Tibial artery (tissue), 4 donors: ENCODE measurements at regions not wholly inside any gene's neighbourhood (a gene's known extent, or its start where the extent isn't known, plus 50 kb on each side); places are given as distances from the start of the nearest gene placed in this dataset.

Experiments used
- DNase-seq, 2 donors: peaks; one replicate each; pipeline ENCODE4 v3.0.0-alpha.2; 2019
- H3K27ac ChIP-seq, 2 donors: fragments of 200-600 bp; sonication (generic) in 1 of 2; 1 replicate in 1 of 2; 2 replicates in 1 of 2; pipeline ENCODE4 v1.5.1; 2018 to 2019; ENCODE audit warnings: mild to moderate bottlenecking in 1 of 2
- H3K27me3 ChIP-seq, 2 donors: fragments of 200-600 bp; sonication (generic) in 1 of 2; one replicate each; pipeline versions ENCODE4 v1.5.1 to v1.6.0; 2016 to 2019
- H3K36me3 ChIP-seq, 3 donors: fragments of 200-600 bp; sonication (generic) in 2 of 3; one replicate each; pipeline ENCODE4 v1.5.1; 2016 to 2019; ENCODE audit warnings: mild to moderate bottlenecking in 2 of 3
- H3K4me1 ChIP-seq, 4 donors: fragments of 200-600 bp; sonication (generic) in 2 of 4; 1 replicate in 3 of 4; 2 replicates in 1 of 4; pipeline ENCODE4 v1.5.1; 2016 to 2019
- H3K4me3 ChIP-seq, 2 donors: fragments of 200-600 bp; sonication (generic) in 1 of 2; 1 replicate in 1 of 2; 2 replicates in 1 of 2; pipeline ENCODE4 v1.5.1; 2018 to 2019; ENCODE audit warnings: mild to moderate bottlenecking in 2 of 2
- H3K9me3 ChIP-seq, 3 donors: fragments of 200-600 bp; sonication (generic) in 1 of 3; one replicate each; pipeline ENCODE4 v1.5.1; 2016 to 2019
- intact Hi-C: fragments of 100-400 bp; cut with DNase I; formaldehyde crosslinking; loops from one replicate; pipeline ENCODE4 v1.15.0; 2023; ENCODE audit warnings: low total_unique reads
- TF ChIP-seq, protein P1 (sequence below), 2 experiments: fragments of 200-600 bp in 1 of 2; fragments of 450-650 bp in 1 of 2; IDR thresholded peaks; one replicate each; pipeline ENCODE4 v1.5.1; 2017 to 2019; ENCODE audit warnings: antibody characterized with exemption in 2 of 2, mild to moderate bottlenecking in 1 of 2, moderate library complexity in 1 of 2

DNA sequence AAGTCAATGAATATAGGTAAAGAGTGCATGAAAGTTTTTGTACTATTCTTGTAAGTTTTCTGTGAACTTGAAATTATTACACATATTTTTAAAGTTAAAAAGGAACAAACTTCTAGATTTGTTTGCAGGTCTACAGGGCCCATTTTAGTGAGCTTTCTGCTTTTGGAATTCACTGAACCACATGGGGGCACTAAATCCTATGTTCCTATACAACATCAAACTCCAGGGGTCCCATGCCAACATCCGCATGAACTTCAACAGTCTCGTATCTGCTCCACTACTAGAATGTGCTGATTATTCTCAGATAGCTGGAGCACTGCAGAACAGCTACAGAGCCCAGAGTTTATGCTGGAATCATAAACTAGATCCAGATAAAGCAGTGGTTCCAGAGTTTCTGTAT lies 347.9 kb upstream of the SPTLC3 start:
- H3K4me3 ChIP-seq, result no peak overlapping the region
- DNase-seq, result no peak
- H3K27me3 ChIP-seq, result no peaks in the 10 kb centered on the region
- TF ChIP-seq, protein P1, sequence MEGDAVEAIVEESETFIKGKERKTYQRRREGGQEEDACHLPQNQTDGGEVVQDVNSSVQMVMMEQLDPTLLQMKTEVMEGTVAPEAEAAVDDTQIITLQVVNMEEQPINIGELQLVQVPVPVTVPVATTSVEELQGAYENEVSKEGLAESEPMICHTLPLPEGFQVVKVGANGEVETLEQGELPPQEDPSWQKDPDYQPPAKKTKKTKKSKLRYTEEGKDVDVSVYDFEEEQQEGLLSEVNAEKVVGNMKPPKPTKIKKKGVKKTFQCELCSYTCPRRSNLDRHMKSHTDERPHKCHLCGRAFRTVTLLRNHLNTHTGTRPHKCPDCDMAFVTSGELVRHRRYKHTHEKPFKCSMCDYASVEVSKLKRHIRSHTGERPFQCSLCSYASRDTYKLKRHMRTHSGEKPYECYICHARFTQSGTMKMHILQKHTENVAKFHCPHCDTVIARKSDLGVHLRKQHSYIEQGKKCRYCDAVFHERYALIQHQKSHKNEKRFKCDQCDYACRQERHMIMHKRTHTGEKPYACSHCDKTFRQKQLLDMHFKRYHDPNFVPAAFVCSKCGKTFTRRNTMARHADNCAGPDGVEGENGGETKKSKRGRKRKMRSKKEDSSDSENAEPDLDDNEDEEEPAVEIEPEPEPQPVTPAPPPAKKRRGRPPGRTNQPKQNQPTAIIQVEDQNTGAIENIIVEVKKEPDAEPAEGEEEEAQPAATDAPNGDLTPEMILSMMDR (IDR thresholded peaks at IDR 0.05), result peak; percentile 40 to 42
- no peaks in the 10 kb centered on the region for H3K36me3 ChIP-seq
- no peaks in the 10 kb centered on the region for H3K4me1 ChIP-seq
- H3K9me3 ChIP-seq, result no peaks in the 10 kb centered on the region
- intact Hi-C loops, result no loop called here
- H3K27ac ChIP-seq, result no peak overlapping the region

DNA sequence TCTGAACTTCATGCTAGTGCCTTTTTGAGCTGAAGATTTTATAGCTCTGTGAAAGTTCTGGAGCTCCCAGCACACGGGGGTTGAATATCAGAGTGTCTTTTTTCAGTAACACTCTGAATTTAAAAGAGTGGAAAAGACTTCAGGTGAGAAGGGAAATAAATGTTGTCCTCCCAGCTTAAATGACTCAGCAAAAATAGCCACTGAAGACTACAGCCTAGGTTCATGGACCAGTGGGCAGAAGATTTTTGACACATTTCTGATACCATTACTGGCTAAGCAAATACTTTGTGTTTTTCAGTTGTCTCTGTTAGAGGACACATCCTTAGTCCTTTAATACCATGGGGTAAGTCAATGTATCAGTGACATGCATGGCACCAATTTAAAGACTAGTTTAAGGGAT lies 338.5 kb upstream of the SPTLC3 start:
- TF ChIP-seq, protein P1 (IDR thresholded peaks at IDR 0.05), result no peak
- no peak for DNase-seq
- Histone ChIP-seq H3K9me3 (no peaks in the 10 kb centered on the region), H3K27me3 (no peaks in the 10 kb centered on the region), H3K36me3 (no peaks in the 10 kb centered on the region), H3K27ac (no peak overlapping the region), H3K4me3 (no peak overlapping the region), H3K4me1 (no peaks in the 10 kb centered on the region)
- intact Hi-C loops, result no loop called here

DNA sequence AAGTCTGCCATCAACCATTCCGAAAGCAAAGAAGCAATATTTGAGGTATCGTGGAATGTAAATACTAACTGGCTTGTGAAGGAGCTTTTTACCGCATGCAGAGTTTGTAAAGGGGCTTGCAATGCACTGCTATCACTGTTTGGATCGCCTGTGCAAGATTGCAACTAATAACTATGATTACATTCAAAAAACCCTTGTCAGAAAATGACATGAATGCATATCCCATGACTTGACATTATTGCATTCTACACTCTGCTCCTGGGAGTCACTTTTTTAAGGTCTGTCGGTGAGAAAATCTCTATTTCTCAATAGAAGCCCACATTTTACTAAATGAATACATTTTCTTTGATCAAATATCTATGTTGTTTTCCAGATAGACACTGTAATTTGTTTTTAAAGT lies 335.4 kb upstream of the SPTLC3 start:
- intact Hi-C loops, result no loop called here
- Histone ChIP-seq H3K4me3 (no peak overlapping the region), H3K36me3 (no peaks in the 10 kb centered on the region), H3K27ac (no peak overlapping the region), H3K9me3 (no peaks in the 10 kb centered on the region), H3K4me1 (no peaks in the 10 kb centered on the region), H3K27me3 (no peaks in the 10 kb centered on the region)
- TF ChIP-seq, protein P1 (IDR thresholded peaks at IDR 0.05), result no peak
- DNase-seq, result no peak

DNA sequence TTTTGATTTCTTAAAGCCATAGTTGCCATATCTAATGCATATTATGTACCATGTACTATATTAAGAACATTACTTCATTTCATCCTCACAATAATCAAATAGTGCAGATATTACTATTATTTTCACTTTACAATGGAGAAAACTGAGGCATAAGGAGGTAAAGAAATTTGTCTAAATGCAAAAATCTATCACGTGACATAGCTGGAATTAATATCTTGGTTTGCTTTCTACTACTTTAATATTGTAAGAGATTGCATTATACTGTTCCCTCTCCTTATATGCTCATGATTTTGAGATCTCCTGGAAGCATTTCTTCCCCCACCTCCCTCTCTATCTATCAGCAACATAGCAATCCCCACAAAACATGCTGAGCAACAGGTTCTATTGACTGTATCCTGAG lies 330.8 kb upstream of the SPTLC3 start:
- intact Hi-C loops, result no loop called here
- no peak overlapping the region for H3K4me3 ChIP-seq
- TF ChIP-seq, protein P1 (IDR thresholded peaks at IDR 0.05), result no peak
- no peaks in the 10 kb centered on the region for H3K27me3 ChIP-seq
- no peak for DNase-seq
- H3K36me3 ChIP-seq, result no peaks in the 10 kb centered on the region
- no peaks in the 10 kb centered on the region for H3K4me1 ChIP-seq
- no peak overlapping the region for H3K27ac ChIP-seq
- H3K9me3 ChIP-seq, result no peaks in the 10 kb centered on the region

DNA sequence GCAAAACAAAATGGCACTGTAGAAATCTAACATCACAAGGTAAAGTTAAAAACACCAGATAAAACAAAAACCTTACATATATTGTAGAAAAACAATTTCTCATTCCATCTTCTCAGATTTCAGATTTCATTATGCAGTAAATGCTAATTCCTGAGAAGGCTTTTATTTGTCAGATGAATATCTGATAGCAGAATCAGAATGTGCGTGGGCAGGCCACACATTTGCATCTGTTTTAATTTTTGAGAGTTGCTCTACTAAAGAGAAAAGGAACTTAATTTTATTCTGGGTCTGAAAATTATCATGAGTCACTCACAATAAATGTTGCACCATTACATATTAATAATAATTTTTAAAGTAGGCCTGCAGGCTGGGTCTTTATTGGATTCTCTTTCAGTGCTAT lies 329.3 kb upstream of the SPTLC3 start:
- intact Hi-C loops, result no loop called here
- DNase-seq, result no peak
- no peaks in the 10 kb centered on the region for H3K27me3 ChIP-seq
- TF ChIP-seq, protein P1 (IDR thresholded peaks at IDR 0.05), result no peak
- no peak overlapping the region for H3K27ac ChIP-seq
- no peak overlapping the region for H3K4me3 ChIP-seq
- no peaks in the 10 kb centered on the region for H3K36me3 ChIP-seq
- no peaks in the 10 kb centered on the region for H3K9me3 ChIP-seq
- no peaks in the 10 kb centered on the region for H3K4me1 ChIP-seq

DNA sequence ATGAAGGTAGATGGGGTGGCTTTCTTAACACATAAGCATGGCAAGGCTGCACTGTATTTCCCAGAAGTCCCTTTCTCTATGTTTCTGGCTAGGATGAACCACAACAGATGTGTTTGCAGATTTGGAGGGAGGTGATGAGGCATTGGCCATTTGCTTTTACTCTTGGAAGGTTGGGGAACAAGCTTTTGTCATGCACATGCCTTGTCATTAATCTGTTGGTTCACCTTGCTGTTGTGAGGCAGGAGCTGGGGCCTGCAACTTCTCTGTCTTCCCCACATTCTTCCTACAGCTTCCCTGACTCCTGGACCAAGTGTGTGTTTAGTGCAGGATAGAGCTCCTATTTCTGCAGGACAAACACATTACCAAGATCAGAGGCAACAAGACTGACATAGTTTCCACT lies 326.2 kb upstream of the SPTLC3 start:
- Histone ChIP-seq H3K27me3 (no peaks in the 10 kb centered on the region), H3K27ac (no peak overlapping the region), H3K4me3 (no peak overlapping the region), H3K4me1 (no peaks in the 10 kb centered on the region), H3K9me3 (no peaks in the 10 kb centered on the region), H3K36me3 (no peaks in the 10 kb centered on the region)
- DNase-seq, result no peak
- TF ChIP-seq, protein P1 (IDR thresholded peaks at IDR 0.05), result no peak
- intact Hi-C loops, result no loop called here
